HepG2 (cell line): ENCODE measurements at regions not wholly inside any gene's neighbourhood (a gene's known extent, or its start where the extent isn't known, plus 50 kb on each side); places are given as distances from the start of the nearest gene placed in this dataset.

Experiments
- GABPA ChIP-seq, 2 experiments: IDR thresholded peaks; 2 replicates each; pipeline ENCODE4 v1.6.1; 2011 to 2016; ENCODE audit warnings: low read depth in 2 of 2, low read length in 1 of 2, missing biosample characterization in 1 of 2, missing genetic modification characterization in 1 of 2
- KDM4B ChIP-seq: sonication (generic); formaldehyde crosslinking; IDR thresholded peaks from 2 replicates; pipeline ENCODE4 v1.4.0; 2020; ENCODE audit warnings: missing genetic modification reagents
- KLF9 ChIP-seq: IDR thresholded peaks from 2 replicates; pipeline ENCODE4 v1.6.1; 2016; ENCODE audit warnings: low read depth
- NFE2L2 ChIP-seq: fragments of 150-350 bp; IDR thresholded peaks from 2 replicates; pipeline ENCODE4 v1.6.1; 2014; ENCODE audit warnings: low read length
- NFYB ChIP-seq: sonication (generic); formaldehyde crosslinking; IDR thresholded peaks from 2 replicates; pipeline ENCODE4 v1.4.0; 2020; ENCODE audit warnings: missing genetic modification reagents
- PATZ1 ChIP-seq: sonication (generic); formaldehyde crosslinking; IDR thresholded peaks from 2 replicates; pipeline ENCODE4 v1.4.0; 2020; ENCODE audit warnings: missing genetic modification reagents
- SP1 ChIP-seq, 2 experiments: fragments of 450-650 bp in 1 of 2; sonication (generic) in 1 of 2; formaldehyde crosslinking in 1 of 2; IDR thresholded peaks; 2 replicates each; pipeline versions ENCODE4 v1.4.0 to v1.6.1; 2016 to 2020; ENCODE audit warnings: missing genetic modification reagents in 1 of 2
- THAP7 ChIP-seq: sonication (generic); formaldehyde crosslinking; IDR thresholded peaks from 2 replicates; pipeline ENCODE4 v1.8.1; 2023; ENCODE audit warnings: mild to moderate bottlenecking, missing genetic modification reagents
- ZNF256 ChIP-seq: sonication (generic); formaldehyde crosslinking; conservative IDR thresholded peaks from 2 replicates; pipeline ENCODE4 v1.4.0; 2020; ENCODE audit warnings: missing genetic modification reagents
- ZNF652 ChIP-seq: IDR thresholded peaks from 2 replicates; pipeline ENCODE4 v1.6.1; 2016; ENCODE audit warnings: low read depth, borderline replicate concordance
- ZNF710 ChIP-seq: sonication (generic); formaldehyde crosslinking; IDR thresholded peaks from 2 replicates; pipeline ENCODE4 v1.5.0; 2020; ENCODE audit warnings: mild to moderate bottlenecking, missing genetic modification reagents, borderline replicate concordance

GRCh38 chr4:104113850-104114249 lies 380.8 kb downstream of the CXXC4 start:
- TF ChIP-seq GABPA (IDR thresholded peaks at IDR 0.05; ENCODE audit: low read depth, low read length) = no peak
- no peak for TF ChIP-seq GABPA (CRISPR knock-in tag; IDR thresholded peaks at IDR 0.05; ENCODE audit: low read depth)
- no peak for TF ChIP-seq KDM4B (CRISPR knock-in tag)
- TF ChIP-seq NFYB (CRISPR knock-in tag) = no peak
- no peak for TF ChIP-seq ZNF256
- no peak for TF ChIP-seq PATZ1
- TF ChIP-seq NFE2L2 = no peak
- no peak for TF ChIP-seq SP1 (IDR thresholded peaks at IDR 0.05)
- TF ChIP-seq SP1 (CRISPR knock-in tag; IDR thresholded peaks at IDR 0.05) = no peak
- no peak for TF ChIP-seq ZNF710 (CRISPR knock-in tag)
- no peak for TF ChIP-seq KLF9 (CRISPR knock-in tag)
- no peak for TF ChIP-seq ZNF652 (CRISPR knock-in tag)
- TF ChIP-seq THAP7 (CRISPR knock-in tag) = no peak
